Stimulated activated naive CD8-positive, alpha-beta T cell treated with anti-CD3 and anti-CD28 coated beads, Interleukin-15, Interleukin-2, amounts not matched to agents 100 ng/mL and 50 ng/mL, for 24 hours (primary cell): ENCODE measurements at regions not wholly inside any gene's neighbourhood (a gene's known extent, or its start where the extent isn't known, plus 50 kb on each side); places are given as distances from the start of the nearest gene placed in this dataset.
A peak's percentile ranks its signal among the peaks of the same experiment; 100 is the strongest.
"Not testable (repeated sequence)": the region's sequence is repeated elsewhere in the genome, so short reads cannot be mapped to it uniquely, and the experiment has no call there.

Experiments used
- H3K27ac Mint-ChIP-seq: one replicate; pipeline ENCODE4 v1.8.0; 2021; ENCODE audit warnings: mild to moderate bottlenecking, mixed read lengths
- H3K27me3 Mint-ChIP-seq: one replicate; pipeline ENCODE4 v1.8.0; 2021; ENCODE audit warnings: mixed read lengths
- H3K36me3 Mint-ChIP-seq: one replicate; pipeline ENCODE4 v1.8.0; 2021; ENCODE audit warnings: low read depth, mixed read lengths
- H3K4me1 Mint-ChIP-seq: one replicate; pipeline ENCODE4 v1.8.0; 2021; ENCODE audit warnings: low read depth, mixed read lengths
- H3K4me3 Mint-ChIP-seq: one replicate; pipeline ENCODE4 v1.8.0; 2021; ENCODE audit warnings: mild to moderate bottlenecking, mixed read lengths
- H3K9me3 Mint-ChIP-seq: one replicate; pipeline ENCODE4 v1.8.0; 2021; ENCODE audit warnings: mixed read lengths

- not testable (repeated sequence) for H3K4me1 Mint-ChIP-seq, H3K27ac Mint-ChIP-seq, H3K36me3 Mint-ChIP-seq, H3K9me3 Mint-ChIP-seq, H3K27me3 Mint-ChIP-seq, H3K4me3 Mint-ChIP-seq
These were observed 61.6 kb upstream of the BACH2 start for GRCh38 chr6:90358036-90358770.

- Mint-ChIP-seq H3K27ac (no peak overlapping the region), H3K9me3 (no peaks in the 10 kb centered on the region), H3K4me1 (peaks cover 29% of the 10 kb centered on the region)
These were observed 59.4 kb upstream of the BACH2 start for GRCh38 chr6:90356012-90356421.

GRCh38 chr6:90354961-90355360, 58.3 kb upstream of the BACH2 start:
- Mint-ChIP-seq H3K4me1 (peaks cover 40% of the 10 kb centered on the region), H3K36me3 (peaks cover 5% of the 10 kb centered on the region), H3K4me3 (no peak overlapping the region), H3K27ac (no peak overlapping the region), H3K27me3 (no peaks in the 10 kb centered on the region), H3K9me3 (peaks cover 8% of the 10 kb centered on the region)

More at GRCh38 chr6:90356012-90356421, 59.4 kb upstream of the BACH2 start:
- Mint-ChIP-seq H3K36me3 (no peaks in the 10 kb centered on the region), H3K4me3 (no peak overlapping the region), H3K27me3 (no peaks in the 10 kb centered on the region)

GRCh38 chr6:90351696-90352095, 55.1 kb upstream of the BACH2 start:
- Mint-ChIP-seq H3K9me3 (peaks cover 8% of the 10 kb centered on the region), H3K4me3 (peak overlapping the region; percentile 56), H3K27me3 (no peaks in the 10 kb centered on the region), H3K27ac (peak overlapping the region; percentile 92), H3K4me1 (peaks cover 64% of the 10 kb centered on the region), H3K36me3 (peaks cover 5% of the 10 kb centered on the region)

GRCh38 chr6:90350689-90351554, 54.3 kb upstream of the BACH2 start:
- H3K27me3 Mint-ChIP-seq, result peaks cover 3% of the 10 kb centered on the region
- peaks cover 8% of the 10 kb centered on the region for H3K9me3 Mint-ChIP-seq
- peaks cover 5% of the 10 kb centered on the region for H3K36me3 Mint-ChIP-seq
- peaks cover 72% of the 10 kb centered on the region for H3K4me1 Mint-ChIP-seq
- peak overlapping the region; percentile 98 for H3K27ac Mint-ChIP-seq
- H3K4me3 Mint-ChIP-seq, result peak overlapping the region; percentile 77

- H3K27ac Mint-ChIP-seq, result peak overlapping the region; percentile 74
These were observed 50.8 kb upstream of the BACH2 start for GRCh38 chr6:90347411-90347851.

GRCh38 chr6:90346729-90347128, 50.1 kb upstream of the BACH2 start:
- peaks cover 5% of the 10 kb centered on the region for H3K36me3 Mint-ChIP-seq
- H3K9me3 Mint-ChIP-seq, result peaks cover 8% of the 10 kb centered on the region
- H3K4me1 Mint-ChIP-seq, result peaks cover 51% of the 10 kb centered on the region
- peaks cover 6% of the 10 kb centered on the region for H3K27me3 Mint-ChIP-seq
- no peak overlapping the region for H3K4me3 Mint-ChIP-seq
- H3K27ac Mint-ChIP-seq, result peak overlapping the region; percentile 52

More at GRCh38 chr6:90347411-90347851, 50.8 kb upstream of the BACH2 start:
- Mint-ChIP-seq H3K9me3 (peaks cover 8% of the 10 kb centered on the region), H3K4me1 (peaks cover 58% of the 10 kb centered on the region), H3K27me3 (peaks cover 6% of the 10 kb centered on the region), H3K4me3 (no peak overlapping the region), H3K36me3 (peaks cover 5% of the 10 kb centered on the region)
